ENCODE measurements at regions not wholly inside any gene's neighbourhood (a gene's known extent, or its start where the extent isn't known, plus 50 kb on each side); places are given as distances from the start of the nearest gene placed in this dataset.

DNA sequence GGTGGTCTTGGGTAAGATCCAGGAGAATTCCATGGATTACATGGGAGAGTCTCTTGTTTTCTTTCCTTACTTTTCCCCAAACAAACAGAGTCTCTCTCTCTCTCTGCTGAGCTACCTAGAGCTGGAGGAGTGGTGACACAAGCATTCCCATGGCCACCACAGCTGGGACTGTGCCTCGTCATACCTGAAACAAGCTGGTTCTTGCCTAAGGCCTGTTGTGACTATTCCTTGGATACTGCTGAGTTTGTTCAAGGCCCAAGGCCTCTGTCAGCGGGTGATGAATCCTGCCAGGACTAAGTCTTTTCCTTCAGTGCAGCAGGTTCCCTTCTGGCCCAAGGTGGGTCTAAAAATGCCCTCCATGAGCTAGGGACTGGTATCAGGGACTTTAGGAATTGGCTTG, 378.1 kb upstream of the ZNF385D start:
- no peak overlapping the region for H3K27ac Mint-ChIP-seq
- ATAC-seq (no peak), DNase-seq (no peak)
- no peak overlapping the region for H3K4me3 Mint-ChIP-seq
- Histone ChIP-seq H3K27ac (ENCODE audit: low read depth, low read length) (no peak overlapping the region), H3K4me1 (ENCODE audit: control insufficient read depth in 2 of 2, insufficient read depth in 2 of 2, low read length in 2 of 2) (no peaks in the 10 kb centered on the region), H3K27me3 (ENCODE audit: control insufficient read depth in 2 of 2, insufficient read depth in 2 of 2, low read length in 2 of 2) (no peaks in the 10 kb centered on the region), H3K36me3 (ENCODE audit: control insufficient read depth in 2 of 3, insufficient read depth in 3 of 3, low read length in 3 of 3) (no peaks in the 10 kb centered on the region), H3K9me3 (ENCODE audit: control insufficient read depth in 2 of 3, low read length in 3 of 3) (no peaks in the 10 kb centered on the region), H3K4me3 (ENCODE audit: low read length) (no peak overlapping the region)
- ChIA-PET CTCF (no interaction called here), POLR2A (no interaction called here)
- H3K4me1 Mint-ChIP-seq, result no peaks in the 10 kb centered on the region
- peaks cover 0 to 6% (median 0%) of the 10 kb centered on the region in 5 donors for H3K27me3 Mint-ChIP-seq
- no peaks in the 10 kb centered on the region for H3K36me3 Mint-ChIP-seq
- peaks cover 0 to 24% (median 0%) of the 10 kb centered on the region in 11 donors for H3K9me3 Mint-ChIP-seq
- intact Hi-C loops (cut with micrococcal nuclease), result no loop called here

DNA sequence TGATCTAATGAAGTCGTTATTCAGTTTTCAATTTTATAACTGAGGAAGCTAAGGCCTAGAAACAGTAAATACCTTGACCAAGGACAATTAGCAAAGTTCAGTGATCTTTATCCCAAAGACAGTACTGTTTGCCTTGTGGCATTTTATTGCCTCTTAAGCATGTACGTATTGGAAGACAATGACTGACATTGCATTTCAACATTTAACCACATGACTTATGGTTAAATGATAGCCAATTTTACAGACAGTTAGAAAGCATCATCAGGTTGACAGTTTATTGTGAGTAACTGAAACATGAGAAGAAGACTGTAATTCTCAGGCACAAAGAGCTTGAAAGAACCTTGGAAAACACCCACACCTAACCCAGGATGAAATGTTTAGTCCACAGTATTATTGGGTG, 390.8 kb upstream of the ZNF385D start:
- no peak for DNase-seq
- no peaks in the 10 kb centered on the region for H3K9me3 ChIP-seq (ENCODE audit: control insufficient read depth in 2 of 3, low read length in 3 of 3)
- ATAC-seq, result no peak
- CTCF ChIA-PET, result no interaction called here
- Mint-ChIP-seq H3K27ac (no peak overlapping the region), H3K36me3 (no peaks in the 10 kb centered on the region), H3K4me3 (no peak overlapping the region), H3K9me3 (peaks cover 0 to 10% (median 3%) of the 10 kb centered on the region in 11 donors), H3K27me3 (no peaks in the 10 kb centered on the region), H3K4me1 (no peaks in the 10 kb centered on the region)
- POLR2A ChIA-PET, result no interaction called here
- intact Hi-C loops (cut with micrococcal nuclease), result no loop called here
- no peak overlapping the region for H3K4me3 ChIP-seq (ENCODE audit: low read length)
- no peaks in the 10 kb centered on the region for H3K27me3 ChIP-seq (ENCODE audit: control insufficient read depth in 2 of 2, insufficient read depth in 2 of 2, low read length in 2 of 2)
- no peaks in the 10 kb centered on the region for H3K36me3 ChIP-seq (ENCODE audit: control insufficient read depth in 2 of 3, insufficient read depth in 3 of 3, low read length in 3 of 3)
- no peak overlapping the region for H3K27ac ChIP-seq (ENCODE audit: low read depth, low read length)
- H3K4me1 ChIP-seq (ENCODE audit: control insufficient read depth in 2 of 2, insufficient read depth in 2 of 2, low read length in 2 of 2), result no peaks in the 10 kb centered on the region

- no peak for ATAC-seq
- no peaks in the 10 kb centered on the region for H3K4me1 Mint-ChIP-seq
- CTCF ChIA-PET, result no interaction called here
- H3K27ac ChIP-seq (ENCODE audit: low read depth, low read length), result no peak overlapping the region
- no peak overlapping the region for H3K4me3 Mint-ChIP-seq
- POLR2A ChIA-PET, result no interaction called here
- no peaks in the 10 kb centered on the region for H3K9me3 ChIP-seq (ENCODE audit: control insufficient read depth in 2 of 3, low read length in 3 of 3)
- H3K4me1 ChIP-seq (ENCODE audit: control insufficient read depth in 2 of 2, insufficient read depth in 2 of 2, low read length in 2 of 2), result no peaks in the 10 kb centered on the region
- no peak overlapping the region for H3K4me3 ChIP-seq (ENCODE audit: low read length)
- H3K27ac Mint-ChIP-seq, result no peak overlapping the region
- H3K36me3 ChIP-seq (ENCODE audit: control insufficient read depth in 2 of 3, insufficient read depth in 3 of 3, low read length in 3 of 3), result no peaks in the 10 kb centered on the region
- no peak for DNase-seq
- H3K9me3 Mint-ChIP-seq, result peaks cover 0 to 10% (median 0%) of the 10 kb centered on the region in 11 donors
- H3K27me3 Mint-ChIP-seq, result no peaks in the 10 kb centered on the region
- H3K36me3 Mint-ChIP-seq, result no peaks in the 10 kb centered on the region
- intact Hi-C loops (cut with micrococcal nuclease), result no loop called here
- H3K27me3 ChIP-seq (ENCODE audit: control insufficient read depth in 2 of 2, insufficient read depth in 2 of 2, low read length in 2 of 2), result no peaks in the 10 kb centered on the region
Observed at GRCh38 chr3:22147161-22147560, 396.2 kb upstream of the ZNF385D start.

DNA sequence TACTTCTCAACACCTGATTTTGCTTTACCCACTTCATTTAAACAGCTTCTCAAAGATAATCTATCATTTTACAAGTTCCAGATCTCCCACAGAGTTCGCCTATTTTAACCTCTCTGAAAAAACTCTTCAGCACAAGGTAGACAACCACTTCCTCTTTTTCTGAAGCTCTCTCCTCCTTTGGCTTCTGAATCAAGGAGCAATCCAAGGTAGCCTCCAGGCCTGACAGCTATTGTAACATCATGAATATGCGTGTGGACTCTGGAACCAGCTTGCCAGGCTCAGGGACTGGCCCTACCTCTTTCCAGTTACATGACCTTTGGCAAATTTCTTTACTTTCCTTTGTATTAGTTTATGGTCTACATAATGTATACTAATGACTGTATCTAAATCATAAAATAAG, 405.9 kb upstream of the ZNF385D start:
- no peaks in the 10 kb centered on the region for H3K4me1 ChIP-seq (ENCODE audit: control insufficient read depth in 2 of 2, insufficient read depth in 2 of 2, low read length in 2 of 2)
- H3K4me1 Mint-ChIP-seq, result no peaks in the 10 kb centered on the region

GRCh38 chr3:22157848-22158247, 406.8 kb upstream of the ZNF385D start:
- no peaks in the 10 kb centered on the region for H3K27me3 Mint-ChIP-seq
- no peaks in the 10 kb centered on the region for H3K4me1 ChIP-seq (ENCODE audit: control insufficient read depth in 2 of 2, insufficient read depth in 2 of 2, low read length in 2 of 2)
- no peaks in the 10 kb centered on the region for H3K9me3 ChIP-seq (ENCODE audit: control insufficient read depth in 2 of 3, low read length in 3 of 3)
- H3K27ac Mint-ChIP-seq, result no peak overlapping the region
- ATAC-seq (no peak), DNase-seq (no peak)
- no peaks in the 10 kb centered on the region for H3K36me3 Mint-ChIP-seq
- POLR2A ChIA-PET, result no interaction called here
- H3K27ac ChIP-seq (ENCODE audit: low read depth, low read length), result no peak overlapping the region
- H3K27me3 ChIP-seq (ENCODE audit: control insufficient read depth in 2 of 2, insufficient read depth in 2 of 2, low read length in 2 of 2), result no peaks in the 10 kb centered on the region
- H3K36me3 ChIP-seq (ENCODE audit: control insufficient read depth in 2 of 3, insufficient read depth in 3 of 3, low read length in 3 of 3), result no peaks in the 10 kb centered on the region
- peaks cover 0 to 11% (median 0%) of the 10 kb centered on the region in 11 donors for H3K9me3 Mint-ChIP-seq
- no peak overlapping the region for H3K4me3 ChIP-seq (ENCODE audit: low read length)
- CTCF ChIA-PET, result no interaction called here
- no peaks in the 10 kb centered on the region for H3K4me1 Mint-ChIP-seq
- intact Hi-C loops (cut with micrococcal nuclease), result no loop called here
- H3K4me3 Mint-ChIP-seq, result no peak overlapping the region

More for the DNA sequence above, 405.9 kb upstream of the ZNF385D start:
- H3K27me3 Mint-ChIP-seq, result no peaks in the 10 kb centered on the region
- no peak overlapping the region for H3K27ac Mint-ChIP-seq
- intact Hi-C loops (cut with micrococcal nuclease), result no loop called here
- DNase-seq (no peak), ATAC-seq (no peak)
- no peak overlapping the region for H3K4me3 Mint-ChIP-seq
- ChIA-PET CTCF (no interaction called here), POLR2A (no interaction called here)
- no peaks in the 10 kb centered on the region for H3K27me3 ChIP-seq (ENCODE audit: control insufficient read depth in 2 of 2, insufficient read depth in 2 of 2, low read length in 2 of 2)
- H3K4me3 ChIP-seq (ENCODE audit: low read length), result no peak overlapping the region
- peaks cover 0 to 11% (median 1%) of the 10 kb centered on the region in 11 donors for H3K9me3 Mint-ChIP-seq
- H3K27ac ChIP-seq (ENCODE audit: low read depth, low read length), result no peak overlapping the region
- H3K36me3 Mint-ChIP-seq, result no peaks in the 10 kb centered on the region
- no peaks in the 10 kb centered on the region for H3K36me3 ChIP-seq (ENCODE audit: control insufficient read depth in 2 of 3, insufficient read depth in 3 of 3, low read length in 3 of 3)
- H3K9me3 ChIP-seq (ENCODE audit: control insufficient read depth in 2 of 3, low read length in 3 of 3), result no peaks in the 10 kb centered on the region

DNA sequence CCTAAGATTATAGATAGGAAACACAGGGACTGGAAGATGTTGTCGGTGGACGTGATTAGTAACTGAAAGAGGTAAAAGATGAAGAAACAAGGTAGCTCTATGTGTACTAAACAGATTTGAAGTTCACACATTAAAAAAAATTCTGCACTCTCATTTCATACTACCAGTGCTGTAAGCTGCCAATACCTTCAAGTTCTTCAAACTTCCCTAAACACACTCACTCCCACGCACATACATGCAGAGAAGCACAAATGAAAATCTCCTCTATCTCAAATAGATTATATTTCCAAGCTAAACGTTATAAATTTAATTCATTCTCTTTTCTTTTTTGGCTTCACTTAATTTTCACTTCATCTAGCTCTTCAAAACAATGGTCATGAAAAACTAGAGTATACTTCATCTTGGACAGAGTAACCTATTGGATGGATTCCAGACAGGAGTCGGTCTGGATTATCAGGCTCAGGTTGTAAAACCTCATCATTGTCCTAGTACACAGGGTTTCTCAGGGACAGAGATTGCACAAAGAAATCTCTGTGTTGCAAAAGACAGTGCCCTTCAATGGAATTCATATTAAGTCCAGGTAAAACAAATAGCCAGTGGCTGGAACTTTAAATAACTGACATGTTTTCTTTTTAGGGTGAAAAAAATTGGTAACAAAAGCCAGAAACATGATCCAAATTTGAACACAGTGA, 408.1 kb upstream of the ZNF385D start:
- Histone ChIP-seq H3K36me3 (ENCODE audit: control insufficient read depth in 2 of 3, insufficient read depth in 3 of 3, low read length in 3 of 3) (no peaks in the 10 kb centered on the region), H3K27ac (ENCODE audit: low read depth, low read length) (no peak overlapping the region), H3K4me1 (ENCODE audit: control insufficient read depth in 2 of 2, insufficient read depth in 2 of 2, low read length in 2 of 2) (no peaks in the 10 kb centered on the region), H3K27me3 (ENCODE audit: control insufficient read depth in 2 of 2, insufficient read depth in 2 of 2, low read length in 2 of 2) (no peaks in the 10 kb centered on the region), H3K9me3 (ENCODE audit: control insufficient read depth in 2 of 3, low read length in 3 of 3) (no peaks in the 10 kb centered on the region), H3K4me3 (ENCODE audit: low read length) (no peak overlapping the region)
- Mint-ChIP-seq H3K27me3 (no peaks in the 10 kb centered on the region), H3K4me1 (no peaks in the 10 kb centered on the region), H3K9me3 (peaks cover 0 to 11% (median 0%) of the 10 kb centered on the region in 11 donors), H3K27ac (no peak overlapping the region), H3K36me3 (no peaks in the 10 kb centered on the region), H3K4me3 (no peak overlapping the region)
- no peak for ATAC-seq
- intact Hi-C loops (cut with micrococcal nuclease), result no loop called here
- ChIA-PET POLR2A (no interaction called here), CTCF (no interaction called here)
- no peak for DNase-seq

GRCh38 chr3:22161315-22161714, 410.3 kb upstream of the ZNF385D start:
- H3K4me1 ChIP-seq (ENCODE audit: control insufficient read depth in 2 of 2, insufficient read depth in 2 of 2, low read length in 2 of 2), result no peaks in the 10 kb centered on the region
- ATAC-seq, result no peak

More at GRCh38 chr3:22161315-22161714, 410.3 kb upstream of the ZNF385D start:
- no peak overlapping the region for H3K27ac ChIP-seq (ENCODE audit: low read depth, low read length)
- H3K27me3 ChIP-seq (ENCODE audit: control insufficient read depth in 2 of 2, insufficient read depth in 2 of 2, low read length in 2 of 2), result no peaks in the 10 kb centered on the region
- no peak for DNase-seq
- H3K9me3 Mint-ChIP-seq, result peaks cover 0 to 11% (median 1%) of the 10 kb centered on the region in 11 donors
- no peak overlapping the region for H3K4me3 ChIP-seq (ENCODE audit: low read length)
- no peak overlapping the region for H3K27ac Mint-ChIP-seq
- H3K36me3 Mint-ChIP-seq, result no peaks in the 10 kb centered on the region
- H3K27me3 Mint-ChIP-seq, result no peaks in the 10 kb centered on the region
- H3K36me3 ChIP-seq (ENCODE audit: control insufficient read depth in 2 of 3, insufficient read depth in 3 of 3, low read length in 3 of 3), result no peaks in the 10 kb centered on the region
- ChIA-PET POLR2A (no interaction called here), CTCF (no interaction called here)
- intact Hi-C loops (cut with micrococcal nuclease), result no loop called here
- no peaks in the 10 kb centered on the region for H3K9me3 ChIP-seq (ENCODE audit: control insufficient read depth in 2 of 3, low read length in 3 of 3)
- no peaks in the 10 kb centered on the region for H3K4me1 Mint-ChIP-seq
- H3K4me3 Mint-ChIP-seq, result no peak overlapping the region

Measured in naive thymus-derived CD4-positive, alpha-beta T cell (primary cell).